ENCODE measurements at regions not wholly inside any gene's neighbourhood (a gene's known extent, or its start where the extent isn't known, plus 50 kb on each side); places are given as distances from the start of the nearest gene placed in this dataset.

DNA sequence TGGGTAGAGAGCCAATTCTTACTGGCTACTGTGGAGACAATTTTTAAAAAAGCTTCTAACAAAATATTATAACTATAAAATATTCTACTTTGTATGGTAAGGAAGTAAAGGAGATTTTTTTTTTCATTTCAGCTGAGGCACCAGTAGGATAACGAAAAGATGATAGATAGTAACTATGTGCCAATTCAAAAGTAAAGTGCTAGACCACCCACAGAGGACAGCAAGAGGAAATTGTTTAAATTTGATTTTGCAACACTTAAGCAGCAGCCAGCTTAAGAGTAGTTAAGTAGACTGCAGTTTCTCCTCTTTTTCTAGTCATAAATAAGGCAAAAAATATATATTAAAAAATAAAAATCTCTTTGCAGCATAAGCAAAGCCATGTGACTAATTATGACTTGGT, 1539.3 kb upstream of the ACO1 start:
- H3K36me3 ChIP-seq: no peaks in the 10 kb centered on the region
- no peaks in the 10 kb centered on the region for H3K4me1 ChIP-seq
- WGBS, 4 donors: 50 to 61% (median 54%) methylated on average over 1 of the region's 1 CpG
- H3K27me3 ChIP-seq: no peaks in the 10 kb centered on the region
- intact Hi-C loops (cut with DNase I): no loop called here
- H3K4me3 ChIP-seq: no peak overlapping the region
- TF ChIP-seq POLR2A (IDR thresholded peaks at IDR 0.05) (no peak), CTCF (IDR thresholded peaks at IDR 0.05) (no peak)
- H3K27ac ChIP-seq: no peak overlapping the region
- ATAC-seq: no peak
- no peak for DNase-seq
- H3K9me3 ChIP-seq: no peaks in the 10 kb centered on the region

DNA sequence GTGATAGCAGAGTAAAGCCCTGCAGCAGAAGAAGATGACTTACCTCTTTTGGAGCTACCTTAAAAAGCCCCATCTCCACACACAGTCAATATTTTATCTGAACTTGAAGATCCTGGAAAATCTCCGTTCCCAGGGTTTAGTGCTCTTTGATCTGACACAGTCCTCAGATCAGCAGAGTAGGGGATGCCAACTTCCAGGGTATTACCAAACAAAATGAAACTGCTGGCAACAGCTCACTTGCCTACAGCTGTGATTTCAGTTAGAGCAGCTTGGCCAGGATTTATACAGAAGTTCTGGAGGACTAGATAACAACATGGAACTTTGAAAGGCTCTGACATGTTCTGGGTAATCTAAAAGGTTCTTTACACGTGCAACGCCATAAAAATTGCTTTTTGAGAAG, 1537.8 kb upstream of the ACO1 start:
- Histone ChIP-seq H3K27ac (no peak overlapping the region), H3K36me3 (no peaks in the 10 kb centered on the region), H3K9me3 (no peaks in the 10 kb centered on the region), H3K4me3 (no peak overlapping the region), H3K4me1 (no peaks in the 10 kb centered on the region), H3K27me3 (no peaks in the 10 kb centered on the region)
- intact Hi-C loops (cut with DNase I): no loop called here
- WGBS, 4 donors: 48 to 52% (median 51%) methylated on average over 3 of the region's 3 CpGs
- ATAC-seq (no peak), DNase-seq (no peak)
- TF ChIP-seq POLR2A (IDR thresholded peaks at IDR 0.05) (no peak), CTCF (IDR thresholded peaks at IDR 0.05) (no peak)

GRCh38 chr9:30851600-30851999, 1532.8 kb upstream of the ACO1 start:
- Histone ChIP-seq H3K27ac (no peak overlapping the region), H3K4me3 (no peak overlapping the region), H3K27me3 (no peaks in the 10 kb centered on the region), H3K36me3 (no peaks in the 10 kb centered on the region), H3K4me1 (no peaks in the 10 kb centered on the region), H3K9me3 (no peaks in the 10 kb centered on the region)
- DNase-seq: no peak
- no peak for ATAC-seq
- no peak for TF ChIP-seq CTCF (IDR thresholded peaks at IDR 0.05)
- TF ChIP-seq POLR2A (IDR thresholded peaks at IDR 0.05): no peak
- intact Hi-C loops (cut with DNase I): loop anchor here in 1 of 10 donors (10.0 kb wide), 1 partner anchor 63 kb away; no protein-coding TSS in a partner anchor

DNA sequence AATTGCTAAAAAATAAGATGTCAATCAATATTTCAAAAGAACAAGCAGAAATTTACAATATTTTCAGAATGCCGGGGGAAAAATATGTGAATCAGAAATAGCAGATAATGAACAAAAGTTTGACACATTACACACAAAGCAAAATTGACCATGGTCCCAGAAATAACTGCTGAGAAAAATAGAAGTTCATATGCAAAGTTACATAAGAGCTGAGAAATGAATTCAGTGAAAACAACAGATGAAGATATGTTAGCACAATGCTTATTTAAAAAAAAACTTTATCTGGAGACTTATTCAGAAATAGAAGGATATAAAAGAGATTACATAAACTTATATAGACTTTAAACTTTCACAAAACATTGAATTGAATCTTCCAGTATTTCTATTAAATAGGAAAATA, 1483.7 kb upstream of the ACO1 start:
- Histone ChIP-seq H3K4me1 (no peaks in the 10 kb centered on the region), H3K9me3 (no peaks in the 10 kb centered on the region), H3K36me3 (no peaks in the 10 kb centered on the region), H3K4me3 (no peak overlapping the region), H3K27ac (no peak overlapping the region), H3K27me3 (no peaks in the 10 kb centered on the region)
- TF ChIP-seq CTCF (IDR thresholded peaks at IDR 0.05) (no peak), POLR2A (IDR thresholded peaks at IDR 0.05) (no peak)
- intact Hi-C loops (cut with DNase I): no loop called here
- no peak for ATAC-seq
- DNase-seq: no peak
- WGBS, 4 donors: 76 to 83% (median 79%) methylated on average over 1 of the region's 1 CpG
